D721Med (cell line): ENCODE measurements at regions not wholly inside any gene's neighbourhood (a gene's known extent, or its start where the extent isn't known, plus 50 kb on each side); places are given as distances from the start of the nearest gene placed in this dataset.

Experiments used
- DNase-seq: peaks from one replicate; pipeline ENCODE4 v3.0.0; 2011; ENCODE audit warnings: low spot score; ENCODE audit not compliant: insufficient read length
- FAIRE-seq: peaks from 2 replicates; lab custom pipeline; 2011; peaks lifted over from hg19 to GRCh38; lab: Jason Lieb, UNC
- TF ChIP-seq, protein P1 (sequence below): IDR thresholded peaks from 2 replicates; pipeline ENCODE4 v1.5.1; 2012; ENCODE audit warnings: mild to moderate bottlenecking, control low read depth; ENCODE audit not compliant: insufficient read depth; ENCODE audit errors: missing control alignments

DNA sequence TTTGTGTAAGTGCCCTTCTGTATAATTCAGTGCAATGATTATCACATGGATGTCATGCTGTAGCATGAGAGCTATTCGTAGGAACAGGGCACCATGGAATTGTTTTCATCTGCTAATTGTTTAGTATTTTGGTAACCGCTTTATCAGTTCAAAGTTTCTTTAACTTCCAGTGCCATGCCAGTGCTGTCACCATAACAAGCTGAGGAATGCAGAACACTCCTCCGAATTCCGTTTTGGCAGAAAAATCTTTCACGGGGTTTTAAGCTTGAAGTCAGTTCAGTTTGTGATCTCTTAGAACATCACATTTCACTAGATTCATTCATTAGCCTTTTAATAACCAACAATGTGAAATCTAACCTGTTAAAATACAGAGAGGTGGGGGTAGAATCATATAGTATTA is 117.2 kb upstream of the SEMA3C start:
- DNase-seq = no peak
- no peak for FAIRE-seq
- TF ChIP-seq, protein P1, sequence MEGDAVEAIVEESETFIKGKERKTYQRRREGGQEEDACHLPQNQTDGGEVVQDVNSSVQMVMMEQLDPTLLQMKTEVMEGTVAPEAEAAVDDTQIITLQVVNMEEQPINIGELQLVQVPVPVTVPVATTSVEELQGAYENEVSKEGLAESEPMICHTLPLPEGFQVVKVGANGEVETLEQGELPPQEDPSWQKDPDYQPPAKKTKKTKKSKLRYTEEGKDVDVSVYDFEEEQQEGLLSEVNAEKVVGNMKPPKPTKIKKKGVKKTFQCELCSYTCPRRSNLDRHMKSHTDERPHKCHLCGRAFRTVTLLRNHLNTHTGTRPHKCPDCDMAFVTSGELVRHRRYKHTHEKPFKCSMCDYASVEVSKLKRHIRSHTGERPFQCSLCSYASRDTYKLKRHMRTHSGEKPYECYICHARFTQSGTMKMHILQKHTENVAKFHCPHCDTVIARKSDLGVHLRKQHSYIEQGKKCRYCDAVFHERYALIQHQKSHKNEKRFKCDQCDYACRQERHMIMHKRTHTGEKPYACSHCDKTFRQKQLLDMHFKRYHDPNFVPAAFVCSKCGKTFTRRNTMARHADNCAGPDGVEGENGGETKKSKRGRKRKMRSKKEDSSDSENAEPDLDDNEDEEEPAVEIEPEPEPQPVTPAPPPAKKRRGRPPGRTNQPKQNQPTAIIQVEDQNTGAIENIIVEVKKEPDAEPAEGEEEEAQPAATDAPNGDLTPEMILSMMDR = no peak

- no peak for DNase-seq
- TF ChIP-seq, protein P1 = no peak
- FAIRE-seq = no peak
Measured at GRCh38 chr7:81031996-81032395, 113.1 kb upstream of the SEMA3C start.

- TF ChIP-seq, protein P1 = no peak
- FAIRE-seq (no peak), DNase-seq (no peak)
Measured at GRCh38 chr7:81031243-81031642, 112.4 kb upstream of the SEMA3C start.

DNA sequence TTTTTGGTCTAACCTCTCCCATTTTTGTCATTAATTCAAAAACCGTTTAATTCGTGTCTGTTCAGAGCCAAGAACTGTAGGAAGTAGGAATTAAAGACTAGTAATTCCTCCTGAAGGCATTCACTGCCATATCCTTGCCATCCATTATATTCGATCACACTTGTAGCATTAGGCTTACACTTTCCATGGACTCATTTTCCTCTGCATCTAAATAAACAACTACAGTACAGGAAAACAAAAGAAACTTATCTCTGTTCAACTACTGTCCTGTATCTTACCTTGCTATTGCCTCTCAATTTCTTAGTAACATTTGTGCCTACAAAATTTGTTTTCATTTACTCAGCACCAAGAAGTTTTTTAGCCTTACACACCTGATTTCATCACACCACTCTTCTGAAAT is 111.6 kb upstream of the SEMA3C start:
- DNase-seq (no peak), FAIRE-seq (peak; percentile 6)
- TF ChIP-seq, protein P1 = no peak

GRCh38 chr7:81029511-81029910 is 110.7 kb upstream of the SEMA3C start:
- TF ChIP-seq, protein P1 = no peak
- DNase-seq (peak; percentile 18), FAIRE-seq (peak; percentile 93)

- TF ChIP-seq, protein P1 = no peak
- DNase-seq (no peak), FAIRE-seq (no peak)
Measured at GRCh38 chr7:81025360-81025759, 106.5 kb upstream of the SEMA3C start.

GRCh38 chr7:81014908-81015307 is 96.1 kb upstream of the SEMA3C start:
- FAIRE-seq (no peak), DNase-seq (no peak)
- TF ChIP-seq, protein P1 = no peak
